GM19240 (cell line): ENCODE measurements at regions not wholly inside any gene's neighbourhood (a gene's known extent, or its start where the extent isn't known, plus 50 kb on each side); places are given as distances from the start of the nearest gene placed in this dataset.

Source experiments
- DNase-seq: peaks from one replicate; pipeline ENCODE4 v3.0.0; 2011; ENCODE audit warnings: low spot score; ENCODE audit not compliant: insufficient read length

DNA sequence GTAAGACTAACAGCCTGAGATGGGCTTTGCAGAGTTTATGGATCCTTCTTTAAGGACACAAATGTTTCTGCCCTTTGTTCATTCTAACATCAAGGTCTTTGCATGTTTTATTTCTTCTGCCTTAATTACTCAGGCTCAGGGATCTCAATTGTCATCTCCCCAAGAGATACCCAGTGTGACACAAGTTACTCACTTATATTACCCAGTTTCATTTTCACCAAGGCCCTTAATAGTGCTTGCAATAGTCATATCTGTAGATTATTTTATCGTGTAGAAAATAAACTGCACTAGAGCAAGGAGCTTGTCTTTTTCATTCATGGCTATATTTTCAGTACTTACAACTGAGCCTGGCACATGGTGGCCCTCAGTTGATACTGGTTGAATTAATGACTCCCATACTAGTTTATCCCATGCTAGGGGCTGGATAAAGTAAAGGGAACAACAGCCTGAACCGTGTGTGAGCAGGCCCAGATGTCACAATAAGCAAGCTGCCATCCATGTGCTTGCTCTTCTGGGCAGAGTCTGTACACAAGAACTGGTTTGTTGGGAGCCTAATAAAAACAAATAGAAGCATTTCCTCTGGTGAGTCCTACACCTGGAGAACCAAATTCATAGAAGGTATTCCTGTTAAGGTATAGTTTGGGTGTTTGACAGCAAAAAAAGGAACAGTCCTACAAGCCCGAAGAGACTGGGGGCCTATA, 112.5 kb upstream of the CD180 start:
- DNase-seq = no peak

GRCh38 chr5:67306965-67307607, 110.5 kb upstream of the CD180 start:
- DNase-seq = no peak

DNA sequence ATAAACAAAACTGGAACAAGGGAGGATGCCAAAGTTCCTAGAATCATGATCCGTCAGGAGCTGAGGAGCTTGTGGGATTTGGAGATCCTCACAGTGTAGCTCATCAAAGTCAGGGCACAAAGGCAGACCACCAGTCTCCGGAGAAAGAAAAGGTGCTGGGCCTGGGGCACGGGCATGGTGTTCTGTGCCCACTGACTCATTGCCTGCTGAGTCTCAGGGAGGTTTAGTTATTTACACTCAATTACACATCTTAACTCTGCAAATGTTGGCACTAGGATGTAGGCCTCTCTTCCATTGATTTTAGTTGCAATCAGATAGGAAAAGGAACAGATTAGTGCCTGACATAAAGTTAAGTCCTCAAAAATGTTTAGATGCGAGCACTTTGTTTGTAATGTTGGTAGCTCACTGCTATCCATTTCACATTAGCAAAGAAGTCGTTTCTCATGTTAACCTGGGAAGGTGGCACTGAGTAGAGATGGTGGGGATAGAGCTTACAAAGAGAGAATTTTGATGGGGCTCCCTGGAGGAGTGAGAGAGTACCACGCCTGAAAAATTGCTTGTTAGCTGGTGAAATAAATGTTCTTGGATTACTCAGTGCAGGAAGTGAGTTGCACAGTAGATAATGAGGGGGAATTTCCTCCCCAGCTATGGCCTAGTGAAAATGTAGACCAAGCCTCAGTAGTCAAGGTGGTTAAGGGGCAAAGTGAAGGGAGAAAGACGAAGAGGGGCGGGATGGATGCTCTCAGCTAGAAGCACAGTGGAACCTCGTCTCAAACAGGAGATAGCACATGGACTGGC, 109.5 kb upstream of the CD180 start:
- no peak for DNase-seq

- DNase-seq = no peak
Measured at GRCh38 chr5:67305401-67305800, 108.8 kb upstream of the CD180 start.

GRCh38 chr5:67303356-67303755, 106.8 kb upstream of the CD180 start:
- DNase-seq = no peak

- no peak for DNase-seq
Measured at GRCh38 chr5:67301285-67301903, 104.8 kb upstream of the CD180 start.

- no peak for DNase-seq
Measured at GRCh38 chr5:67300326-67300725, 103.7 kb upstream of the CD180 start.

GRCh38 chr5:67299231-67299735, 102.7 kb upstream of the CD180 start:
- DNase-seq = no peak

- DNase-seq = no peak
Measured at GRCh38 chr5:67297802-67298532, 101.4 kb upstream of the CD180 start.

DNA sequence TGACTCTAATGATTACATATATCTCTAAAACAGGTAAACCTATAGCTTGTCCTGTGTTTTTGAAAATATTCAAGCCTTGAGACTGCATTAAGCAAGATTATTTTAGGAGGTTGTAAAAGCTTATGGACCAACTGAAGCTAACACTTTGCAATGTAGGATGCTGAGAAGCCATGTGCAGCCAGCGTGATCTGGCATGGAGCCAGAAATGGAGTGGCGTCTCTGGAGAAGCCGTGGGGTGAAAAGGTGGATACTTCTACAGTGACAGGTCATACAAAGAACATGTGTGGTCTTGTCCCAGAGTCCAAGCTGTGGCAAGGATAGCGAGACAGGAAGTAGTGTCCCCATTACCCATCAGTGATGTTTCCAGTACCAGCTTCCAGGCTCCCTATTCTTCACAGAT, 100.8 kb upstream of the CD180 start:
- DNase-seq = no peak

GRCh38 chr5:67294266-67294938, 97.8 kb upstream of the CD180 start:
- DNase-seq = no peak

DNA sequence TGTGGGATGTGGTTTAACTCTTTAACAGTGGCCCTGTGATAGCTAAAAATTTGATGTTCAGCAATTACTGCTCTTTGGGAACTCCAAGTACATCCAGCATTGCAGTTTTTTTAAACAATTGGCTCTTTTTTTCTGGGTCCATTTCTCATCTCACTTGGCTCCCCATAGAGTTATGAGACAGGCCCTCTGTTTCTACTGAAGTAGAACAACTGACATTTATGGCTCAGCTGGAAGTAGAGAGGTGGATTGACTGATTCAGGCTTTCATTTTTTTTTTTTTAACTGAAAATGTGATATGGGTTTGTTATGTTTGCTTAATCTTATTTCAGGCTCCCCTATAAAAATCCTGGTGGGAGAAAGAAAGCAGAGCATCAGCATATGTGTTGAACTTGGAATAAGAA, 96.6 kb upstream of the CD180 start:
- DNase-seq = no peak

GRCh38 chr5:67292201-67292940, 95.8 kb upstream of the CD180 start:
- DNase-seq = no peak

- no peak for DNase-seq
Measured at GRCh38 chr5:67291671-67292070, 95.1 kb upstream of the CD180 start.

GRCh38 chr5:67291066-67291465, 94.5 kb upstream of the CD180 start:
- DNase-seq = no peak

GRCh38 chr5:67290655-67291054, 94.1 kb upstream of the CD180 start:
- no peak for DNase-seq

- no peak for DNase-seq
Measured at GRCh38 chr5:67289763-67290521, 93.3 kb upstream of the CD180 start.

- no peak for DNase-seq
Measured at GRCh38 chr5:67287510-67288268, 91.1 kb upstream of the CD180 start.
